Natural killer cell (primary cell): ENCODE measurements at regions not wholly inside any gene's neighbourhood (a gene's known extent, or its start where the extent isn't known, plus 50 kb on each side); places are given as distances from the start of the nearest gene placed in this dataset.

Source experiments
- ATAC-seq, 3 donors: fragments of 150-1000 bp in 2 of 3; fragments of 200-7000 bp in 1 of 3; cut with Tn5 transposase; 1 replicate in 1 of 3; 2 replicates in 2 of 3; pipeline ENCODE4 v1.10.0; 2021; ENCODE audit warnings: mild to moderate bottlenecking in 2 of 3, moderate library complexity in 2 of 3
- DNase-seq, 2 donors: peaks; one replicate each; pipeline versions ENCODE4 v3.0.0 to v3.0.0-alpha.2; 2013 to 2021; ENCODE audit warnings: mixed read lengths in 1 of 2
- H3K27ac ChIP-seq: one replicate; pipeline ENCODE4 v1.5.1; 2013; ENCODE audit warnings: mild to moderate bottlenecking, low read length
- H3K27me3 ChIP-seq: one replicate; pipeline ENCODE4 v1.6.1; 2013; ENCODE audit warnings: low read length; ENCODE audit not compliant: control insufficient read depth, insufficient read depth
- H3K36me3 ChIP-seq: one replicate; pipeline ENCODE4 v1.6.1; 2013; ENCODE audit warnings: low read length; ENCODE audit not compliant: control insufficient read depth, insufficient read depth
- H3K4me1 ChIP-seq: one replicate; pipeline ENCODE4 v1.6.1; 2013; ENCODE audit warnings: low read length; ENCODE audit not compliant: control insufficient read depth, insufficient read depth
- H3K4me3 ChIP-seq: one replicate; pipeline ENCODE4 v1.5.1; 2013; ENCODE audit warnings: low read length
- H3K9me3 ChIP-seq: one replicate; pipeline ENCODE4 v1.6.1; 2013; ENCODE audit warnings: low read length; ENCODE audit not compliant: control insufficient read depth, insufficient read depth
- H3K27ac Mint-ChIP-seq, 2 donors: one replicate each; pipeline ENCODE4 v1.8.0; 2022; ENCODE audit warnings: mild to moderate bottlenecking in 2 of 2, mixed read lengths in 2 of 2, moderate library complexity in 1 of 2
- H3K27me3 Mint-ChIP-seq, 2 donors: one replicate each; pipeline ENCODE4 v1.8.0; 2022; ENCODE audit warnings: low read depth in 2 of 2, mixed read lengths in 2 of 2
- H3K36me3 Mint-ChIP-seq: one replicate; pipeline ENCODE4 v1.8.0; 2022; ENCODE audit warnings: mixed read lengths
- H3K4me1 Mint-ChIP-seq, 2 donors: one replicate each; pipeline ENCODE4 v1.8.0; 2022; ENCODE audit warnings: mixed read lengths in 2 of 2
- H3K4me3 Mint-ChIP-seq: one replicate; pipeline ENCODE4 v1.8.0; 2022; ENCODE audit warnings: mild to moderate bottlenecking, moderate library complexity, mixed read lengths
- H3K9me3 Mint-ChIP-seq, 2 donors: one replicate each; pipeline ENCODE4 v1.8.0; 2022; ENCODE audit warnings: mixed read lengths in 2 of 2
- CTCF ChIP-seq: fragments of 200-600 bp; IDR thresholded peaks from one replicate; pipeline ENCODE4 v1.8.0; 2022; ENCODE audit warnings: antibody characterized with exemption
- WGBS: methylation state at CpG from one replicate; pipeline ENCODE4 v1.1.7; 2013; ENCODE audit warnings: missing lambda C conversion rate; ENCODE audit not compliant: insufficient coverage; 5-methylcytosine and 5-hydroxymethylcytosine counted together
- intact Hi-C: fragments of 100-400 bp; cut with micrococcal nuclease; formaldehyde crosslinking; loops from one replicate; pipeline ENCODE4 v1.14.2; 2022

GRCh38 chr16:26816885-26817571 is 249.7 kb upstream of the C16orf82 start:
- H3K4me3 Mint-ChIP-seq, result no peak overlapping the region
- intact Hi-C loops, result no loop called here

GRCh38 chr16:26818393-26818792 is 248.3 kb upstream of the C16orf82 start:
- WGBS, result 94% methylated on average over 2 of the region's 2 CpGs

More at GRCh38 chr16:26816885-26817571, 249.7 kb upstream of the C16orf82 start:
- Mint-ChIP-seq H3K27ac (no peak overlapping the region), H3K9me3 (no peaks in the 10 kb centered on the region), H3K36me3 (no peaks in the 10 kb centered on the region), H3K4me1 (no peaks in the 10 kb centered on the region), H3K27me3 (peaks cover 5 to 10% of the 10 kb centered on the region in 2 donors)
- H3K4me1 ChIP-seq, result no peaks in the 10 kb centered on the region
- no peaks in the 10 kb centered on the region for H3K9me3 ChIP-seq
- H3K27me3 ChIP-seq, result no peaks in the 10 kb centered on the region
- no peak overlapping the region for H3K27ac ChIP-seq
- no peaks in the 10 kb centered on the region for H3K36me3 ChIP-seq
- TF ChIP-seq CTCF, result no peak
- H3K4me3 ChIP-seq, result no peak overlapping the region
- ATAC-seq (no peak), DNase-seq (no peak)
- 77% methylated on average over 20 of the region's 21 CpGs for WGBS

GRCh38 chr16:26824469-26824868 is 242.3 kb upstream of the C16orf82 start:
- Histone ChIP-seq H3K4me1 (no peaks in the 10 kb centered on the region), H3K27ac (no peak overlapping the region), H3K27me3 (no peaks in the 10 kb centered on the region), H3K4me3 (no peak overlapping the region), H3K9me3 (no peaks in the 10 kb centered on the region), H3K36me3 (no peaks in the 10 kb centered on the region)
- H3K9me3 Mint-ChIP-seq, result no peaks in the 10 kb centered on the region
- H3K4me1 Mint-ChIP-seq, result no peaks in the 10 kb centered on the region
- no peak for DNase-seq
- H3K27me3 Mint-ChIP-seq, result peaks cover 8 to 15% of the 10 kb centered on the region in 2 donors
- no peak for TF ChIP-seq CTCF
- no peak for ATAC-seq
- 88% methylated on average over 9 of the region's 9 CpGs for WGBS
- intact Hi-C loops, result no loop called here
- no peak overlapping the region for H3K27ac Mint-ChIP-seq
- no peak overlapping the region for H3K4me3 Mint-ChIP-seq
- H3K36me3 Mint-ChIP-seq, result no peaks in the 10 kb centered on the region

More at GRCh38 chr16:26818393-26818792, 248.3 kb upstream of the C16orf82 start:
- Mint-ChIP-seq H3K27ac (no peak overlapping the region), H3K27me3 (peaks cover 5 to 10% of the 10 kb centered on the region in 2 donors), H3K4me1 (no peaks in the 10 kb centered on the region), H3K4me3 (no peak overlapping the region), H3K36me3 (no peaks in the 10 kb centered on the region), H3K9me3 (no peaks in the 10 kb centered on the region)
- DNase-seq (no peak), ATAC-seq (no peak)
- H3K9me3 ChIP-seq, result no peaks in the 10 kb centered on the region
- intact Hi-C loops, result no loop called here
- H3K27me3 ChIP-seq, result no peaks in the 10 kb centered on the region
- H3K27ac ChIP-seq, result no peak overlapping the region
- no peaks in the 10 kb centered on the region for H3K36me3 ChIP-seq
- no peak for TF ChIP-seq CTCF
- H3K4me3 ChIP-seq, result no peak overlapping the region
- H3K4me1 ChIP-seq, result no peaks in the 10 kb centered on the region

GRCh38 chr16:26826500-26826899 is 240.2 kb upstream of the C16orf82 start:
- Histone ChIP-seq H3K4me1 (no peaks in the 10 kb centered on the region), H3K36me3 (no peaks in the 10 kb centered on the region), H3K27me3 (no peaks in the 10 kb centered on the region), H3K4me3 (no peak overlapping the region), H3K27ac (no peak overlapping the region), H3K9me3 (no peaks in the 10 kb centered on the region)
- H3K9me3 Mint-ChIP-seq, result no peaks in the 10 kb centered on the region
- peaks cover 18 to 19% of the 10 kb centered on the region in 2 donors for H3K27me3 Mint-ChIP-seq
- intact Hi-C loops, result no loop called here
- no peak for ATAC-seq
- WGBS, result 63% methylated on average over 4 of the region's 4 CpGs
- no peak for DNase-seq
- H3K4me3 Mint-ChIP-seq, result no peak overlapping the region
- H3K4me1 Mint-ChIP-seq, result no peaks in the 10 kb centered on the region
- H3K27ac Mint-ChIP-seq, result no peak overlapping the region
- no peak for TF ChIP-seq CTCF
- no peaks in the 10 kb centered on the region for H3K36me3 Mint-ChIP-seq
